Gastrocnemius medialis (tissue), 4 donors: ENCODE measurements at regions not wholly inside any gene's neighbourhood (a gene's known extent, or its start where the extent isn't known, plus 50 kb on each side); places are given as distances from the start of the nearest gene placed in this dataset.
"Not testable (repeated sequence)": the region's sequence is repeated elsewhere in the genome, so short reads cannot be mapped to it uniquely, and the experiment has no call there.

Experiments used
- ATAC-seq, 2 donors: fragments of 150-250 bp; one replicate each; pipeline ENCODE4 v1.9.1; 2016
- DNase-seq, 2 donors: peaks; one replicate each; pipeline ENCODE4 v3.0.0-alpha.2; 2019
- H3K27ac ChIP-seq, 4 donors: fragments of 200-600 bp; sonication (generic); 1 replicate in 1 of 4; 2 replicates in 3 of 4; pipeline ENCODE4 v1.5.1; 2016 to 2018; ENCODE audit warnings: mild to moderate bottlenecking in 2 of 4, moderate library complexity in 1 of 4
- H3K27me3 ChIP-seq, 3 donors: fragments of 200-600 bp; sonication (generic) in 2 of 3; 1 replicate in 1 of 3; 2 replicates in 2 of 3; pipeline versions ENCODE4 v1.5.1 to v1.6.0; 2016 to 2019; ENCODE audit warnings: mild to moderate bottlenecking in 1 of 3, moderate library complexity in 1 of 3
- H3K36me3 ChIP-seq, 2 donors: fragments of 200-600 bp; sonication (generic) in 1 of 2; one replicate each; pipeline ENCODE4 v1.5.1; 2017 to 2018
- H3K4me1 ChIP-seq, 2 donors: fragments of 200-600 bp; sonication (generic) in 1 of 2; one replicate each; pipeline ENCODE4 v1.5.1; 2016 to 2017; ENCODE audit warnings: mild to moderate bottlenecking in 2 of 2
- H3K4me3 ChIP-seq, 4 donors: fragments of 200-600 bp; sonication (generic) in 3 of 4; 1 replicate in 1 of 4; 2 replicates in 3 of 4; pipeline ENCODE4 v1.5.1; 2016 to 2019; ENCODE audit warnings: mild to moderate bottlenecking in 2 of 4
- H3K9me3 ChIP-seq, 3 donors: fragments of 200-600 bp; sonication (generic) in 2 of 3; 1 replicate in 1 of 3; 2 replicates in 2 of 3; pipeline ENCODE4 v1.5.1; 2016 to 2019
- POLR2A ChIP-seq, 2 donors: fragments of 450-650 bp; IDR thresholded peaks; one replicate each; pipeline ENCODE4 v1.6.1; 2017; ENCODE audit warnings: antibody characterized with exemption in 2 of 2, mild to moderate bottlenecking in 2 of 2, moderate library complexity in 2 of 2
- in situ Hi-C, 4 donors: fragments of 200-750 bp; cut with MboI; loops; one replicate each; pipeline versions ENCODE4 v1.15.0 to v1.8.0; 2017; ENCODE audit warnings: low sequenced_read_pairs in 4 of 4
- intact Hi-C: fragments of 100-400 bp; cut with DNase I; formaldehyde crosslinking; loops from one replicate; pipeline ENCODE4 v1.15.1; 2023; ENCODE audit warnings: low total_unique reads
- TF ChIP-seq, protein P1 (sequence below), 5 experiments: fragments of 450-650 bp in 3 of 5; fragments of 200-600 bp in 2 of 5; sonication (generic) in 2 of 5; IDR thresholded peaks in 4 of 5; conservative IDR thresholded peaks in 1 of 5; 1 replicate in 4 of 5; 2 replicates in 1 of 5; pipeline ENCODE4 v1.5.1; 2016 to 2019; ENCODE audit warnings: antibody characterized with exemption in 5 of 5, mild to moderate bottlenecking in 3 of 5, moderate library complexity in 3 of 5

DNA sequence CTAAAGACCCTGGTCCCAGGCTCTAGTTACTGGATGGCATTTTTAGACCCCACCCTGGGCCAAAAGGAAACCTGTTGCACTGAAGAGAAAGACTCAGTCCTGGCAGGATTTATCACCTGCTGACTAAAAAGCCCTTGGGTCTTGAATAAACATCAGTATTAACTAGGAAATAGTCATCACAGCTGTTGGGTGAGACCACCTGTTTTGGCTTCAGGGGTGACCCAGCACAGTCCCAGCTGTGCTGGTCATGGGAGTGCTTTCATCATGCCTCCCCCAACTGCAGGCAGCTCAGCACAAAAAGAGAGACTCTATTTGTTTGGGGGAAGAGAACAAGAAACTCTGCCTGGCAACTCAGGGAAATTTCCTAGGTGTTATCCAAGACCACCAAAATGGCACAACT is 903.2 kb downstream of the C4orf33 start:
- H3K27me3 ChIP-seq: no peaks in the 10 kb centered on the region
- H3K4me1 ChIP-seq: no peaks in the 10 kb centered on the region
- H3K36me3 ChIP-seq: no peaks in the 10 kb centered on the region
- ATAC-seq (no peak), DNase-seq (no peak)
- in situ Hi-C loops: loop anchor here in 1 of 4 donors (25.0 kb wide), 1 partner anchor 88 kb away; no protein-coding TSS in a partner anchor
- TF ChIP-seq, protein P1, sequence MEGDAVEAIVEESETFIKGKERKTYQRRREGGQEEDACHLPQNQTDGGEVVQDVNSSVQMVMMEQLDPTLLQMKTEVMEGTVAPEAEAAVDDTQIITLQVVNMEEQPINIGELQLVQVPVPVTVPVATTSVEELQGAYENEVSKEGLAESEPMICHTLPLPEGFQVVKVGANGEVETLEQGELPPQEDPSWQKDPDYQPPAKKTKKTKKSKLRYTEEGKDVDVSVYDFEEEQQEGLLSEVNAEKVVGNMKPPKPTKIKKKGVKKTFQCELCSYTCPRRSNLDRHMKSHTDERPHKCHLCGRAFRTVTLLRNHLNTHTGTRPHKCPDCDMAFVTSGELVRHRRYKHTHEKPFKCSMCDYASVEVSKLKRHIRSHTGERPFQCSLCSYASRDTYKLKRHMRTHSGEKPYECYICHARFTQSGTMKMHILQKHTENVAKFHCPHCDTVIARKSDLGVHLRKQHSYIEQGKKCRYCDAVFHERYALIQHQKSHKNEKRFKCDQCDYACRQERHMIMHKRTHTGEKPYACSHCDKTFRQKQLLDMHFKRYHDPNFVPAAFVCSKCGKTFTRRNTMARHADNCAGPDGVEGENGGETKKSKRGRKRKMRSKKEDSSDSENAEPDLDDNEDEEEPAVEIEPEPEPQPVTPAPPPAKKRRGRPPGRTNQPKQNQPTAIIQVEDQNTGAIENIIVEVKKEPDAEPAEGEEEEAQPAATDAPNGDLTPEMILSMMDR (IDR thresholded peaks at IDR 0.05 in 4 of 5, conservative IDR thresholded peaks at IDR 0.05 in 1 of 5): no peak
- TF ChIP-seq POLR2A (IDR thresholded peaks at IDR 0.05): no peak
- intact Hi-C loops: no loop called here
- no peak overlapping the region for H3K4me3 ChIP-seq
- H3K27ac ChIP-seq: no peak overlapping the region
- H3K9me3 ChIP-seq: no peaks in the 10 kb centered on the region

GRCh38 chr4:130008461-130008860 is 912.5 kb downstream of the C4orf33 start:
- no peak overlapping the region for H3K4me3 ChIP-seq
- DNase-seq (no peak), ATAC-seq (no peak)
- in situ Hi-C loops (no loop called here), intact Hi-C loops (no loop called here)
- no peaks in the 10 kb centered on the region for H3K27me3 ChIP-seq
- H3K27ac ChIP-seq: no peak overlapping the region
- H3K4me1 ChIP-seq: no peaks in the 10 kb centered on the region
- no peaks in the 10 kb centered on the region for H3K9me3 ChIP-seq
- no peak for TF ChIP-seq POLR2A (IDR thresholded peaks at IDR 0.05)
- TF ChIP-seq, protein P1 (IDR thresholded peaks at IDR 0.05 in 4 of 5, conservative IDR thresholded peaks at IDR 0.05 in 1 of 5): no peak
- H3K36me3 ChIP-seq: no peaks in the 10 kb centered on the region

GRCh38 chr4:130012806-130013205 is 916.9 kb downstream of the C4orf33 start:
- H3K4me3 ChIP-seq, intact Hi-C loops, DNase-seq: not testable (repeated sequence)

DNA sequence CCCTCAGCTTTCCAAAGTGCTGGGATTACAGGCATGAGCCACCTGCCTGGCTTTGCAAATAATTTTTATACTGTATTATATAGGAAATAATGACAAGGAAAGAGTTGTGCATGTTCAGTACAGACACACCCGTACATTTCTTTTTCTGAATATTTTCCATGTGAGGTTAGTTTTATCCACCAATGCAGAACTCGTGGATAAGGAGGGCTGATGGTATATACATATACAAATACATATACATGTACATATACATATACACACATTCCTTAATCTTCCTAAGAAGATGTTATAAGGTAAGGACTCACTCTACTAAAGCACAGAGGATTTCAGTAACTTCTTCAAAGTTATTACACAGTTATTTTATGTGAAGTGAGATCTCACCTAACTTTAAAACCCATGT is 925.8 kb downstream of the C4orf33 start:
- Histone ChIP-seq H3K9me3 (no peaks in the 10 kb centered on the region), H3K4me3 (no peak overlapping the region), H3K36me3 (no peaks in the 10 kb centered on the region), H3K4me1 (no peaks in the 10 kb centered on the region), H3K27ac (no peak overlapping the region), H3K27me3 (no peaks in the 10 kb centered on the region)
- no peak for DNase-seq
- in situ Hi-C loops: no loop called here
- intact Hi-C loops: no loop called here
- ATAC-seq: no peak
- TF ChIP-seq, protein P1 (IDR thresholded peaks at IDR 0.05 in 4 of 5, conservative IDR thresholded peaks at IDR 0.05 in 1 of 5): no peak
- TF ChIP-seq POLR2A (IDR thresholded peaks at IDR 0.05): no peak

More at GRCh38 chr4:130012806-130013205, 916.9 kb downstream of the C4orf33 start:
- H3K9me3 ChIP-seq, H3K27me3 ChIP-seq, ATAC-seq, in situ Hi-C loops, H3K27ac ChIP-seq, H3K36me3 ChIP-seq, H3K4me1 ChIP-seq: not testable (repeated sequence)

DNA sequence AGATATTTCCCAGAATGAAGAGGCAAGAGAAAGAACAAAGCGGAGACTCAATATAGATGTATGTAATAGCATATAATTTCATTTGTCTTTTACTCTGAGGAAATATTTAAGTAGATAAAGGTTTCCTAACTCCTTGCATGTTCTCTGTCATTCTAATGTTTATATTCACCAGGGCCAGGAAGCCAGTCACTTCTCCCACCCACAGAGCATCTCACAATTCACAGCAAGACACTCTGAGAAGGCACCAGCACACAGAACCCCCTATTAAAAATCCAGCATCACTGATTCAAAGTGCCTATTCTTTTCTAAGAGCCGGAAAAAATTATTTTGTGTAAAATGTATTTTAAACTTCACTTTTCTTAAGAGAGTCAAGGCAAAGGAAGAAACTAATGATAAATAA is 927.1 kb downstream of the C4orf33 start:
- in situ Hi-C loops: no loop called here

More for the DNA sequence above, 927.1 kb downstream of the C4orf33 start:
- ATAC-seq (no peak), DNase-seq (no peak)
- H3K27ac ChIP-seq: no peak overlapping the region
- no peaks in the 10 kb centered on the region for H3K4me1 ChIP-seq
- TF ChIP-seq POLR2A (IDR thresholded peaks at IDR 0.05): no peak
- TF ChIP-seq, protein P1 (IDR thresholded peaks at IDR 0.05 in 4 of 5, conservative IDR thresholded peaks at IDR 0.05 in 1 of 5): no peak
- H3K27me3 ChIP-seq: no peaks in the 10 kb centered on the region
- H3K9me3 ChIP-seq: no peaks in the 10 kb centered on the region
- no peaks in the 10 kb centered on the region for H3K36me3 ChIP-seq
- intact Hi-C loops: no loop called here
- no peak overlapping the region for H3K4me3 ChIP-seq
